RWPE2 (cell line): ENCODE measurements at regions not wholly inside any gene's neighbourhood (a gene's known extent, or its start where the extent isn't known, plus 50 kb on each side); places are given as distances from the start of the nearest gene placed in this dataset.

ENCODE experiments used
- ATAC-seq: fragments of 200-7000 bp; cut with Tn5 transposase; 3 replicates; pipeline ENCODE4 v1.9.1; 2021; ENCODE audit warnings: low read depth
- DNase-seq: peaks from one replicate; pipeline ENCODE4 v3.0.0-alpha.2; 2020; ENCODE audit warnings: low spot score
- H3K27ac ChIP-seq: fragments of 450-650 bp; 2 replicates; pipeline ENCODE4 v1.5.1; 2017; ENCODE audit warnings: mild to moderate bottlenecking; ENCODE audit not compliant: poor library complexity, severe bottlenecking
- H3K27me3 ChIP-seq: fragments of 250-450 bp; sonication (Bioruptor Pico); 2 replicates; pipeline ENCODE4 v1.5.1; 2021; ENCODE audit warnings: mild to moderate bottlenecking, moderate library complexity; ENCODE audit not compliant: insufficient read depth, poor library complexity, severe bottlenecking
- H3K36me3 ChIP-seq: fragments of 250-450 bp; sonication (Bioruptor Pico); 2 replicates; pipeline ENCODE4 v1.5.1; 2020; ENCODE audit warnings: low read depth, mild to moderate bottlenecking, moderate library complexity
- H3K4me1 ChIP-seq: fragments of 250-450 bp; sonication (Bioruptor Pico); 2 replicates; pipeline ENCODE4 v1.5.1; 2021; ENCODE audit warnings: mild to moderate bottlenecking, moderate library complexity; ENCODE audit not compliant: insufficient read depth, poor library complexity, severe bottlenecking
- H3K4me3 ChIP-seq: fragments of 250-450 bp; sonication (Bioruptor Pico); 2 replicates; pipeline ENCODE4 v1.5.1; 2021; ENCODE audit warnings: mild to moderate bottlenecking, moderate library complexity; ENCODE audit not compliant: severe bottlenecking
- H3K9me3 ChIP-seq: fragments of 250-450 bp; sonication (Bioruptor Pico); 2 replicates; pipeline ENCODE4 v1.5.1; 2021; ENCODE audit warnings: mild to moderate bottlenecking, moderate library complexity; ENCODE audit not compliant: severe bottlenecking
- TF ChIP-seq, protein P1 (sequence below): fragments of 450-650 bp; IDR thresholded peaks from one replicate; pipeline ENCODE4 v1.5.1; 2017; ENCODE audit warnings: mild to moderate bottlenecking, moderate library complexity; ENCODE audit not compliant: poor library complexity, severe bottlenecking

DNA sequence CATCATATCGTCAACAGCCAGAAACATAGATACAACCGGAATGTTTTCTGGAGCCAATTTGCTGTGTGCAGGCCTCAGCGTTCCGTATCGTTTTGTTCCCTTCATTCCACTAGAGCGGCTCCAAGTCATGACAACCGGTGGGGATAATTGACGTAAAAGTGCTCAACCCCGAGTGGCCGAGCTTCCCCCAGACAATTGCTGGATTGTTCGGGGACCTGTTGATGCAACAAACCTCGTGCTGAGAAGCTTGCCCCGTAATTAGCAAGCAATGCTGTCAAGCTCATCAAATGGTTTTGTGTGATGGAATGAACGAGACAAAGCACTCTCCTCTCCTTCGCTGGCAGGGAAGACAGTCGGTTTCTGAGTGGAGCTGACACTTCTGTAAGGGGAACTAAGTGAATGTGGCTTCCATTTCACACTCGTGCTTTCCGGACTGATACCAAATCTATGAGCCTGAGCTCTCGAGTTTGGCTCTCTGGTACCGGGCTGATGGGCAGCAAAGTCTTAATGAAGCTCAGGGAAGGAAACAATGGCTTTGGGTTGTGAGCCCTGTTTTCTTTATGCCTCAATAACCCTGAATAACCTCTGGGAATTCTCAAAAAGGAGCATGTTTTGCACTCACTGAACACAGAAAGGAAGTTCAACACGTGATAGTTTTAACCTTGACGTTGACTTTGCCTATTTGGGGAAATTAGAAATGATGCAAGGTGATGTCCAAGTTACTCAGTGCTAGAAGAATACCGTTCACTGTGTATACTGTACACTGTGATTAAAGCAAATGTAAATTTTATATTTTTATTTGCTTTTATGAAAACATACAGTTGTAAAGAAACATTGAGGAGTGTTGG, 220.5 kb downstream of the BAMBI start:
- ATAC-seq (no peak), DNase-seq (no peak)
- Histone ChIP-seq H3K9me3 (no peaks in the 10 kb centered on the region), H3K4me3 (no peak overlapping the region), H3K36me3 (no peaks in the 10 kb centered on the region), H3K4me1 (no peaks in the 10 kb centered on the region), H3K27me3 (no peaks in the 10 kb centered on the region), H3K27ac (no peak overlapping the region)
- TF ChIP-seq, protein P1, sequence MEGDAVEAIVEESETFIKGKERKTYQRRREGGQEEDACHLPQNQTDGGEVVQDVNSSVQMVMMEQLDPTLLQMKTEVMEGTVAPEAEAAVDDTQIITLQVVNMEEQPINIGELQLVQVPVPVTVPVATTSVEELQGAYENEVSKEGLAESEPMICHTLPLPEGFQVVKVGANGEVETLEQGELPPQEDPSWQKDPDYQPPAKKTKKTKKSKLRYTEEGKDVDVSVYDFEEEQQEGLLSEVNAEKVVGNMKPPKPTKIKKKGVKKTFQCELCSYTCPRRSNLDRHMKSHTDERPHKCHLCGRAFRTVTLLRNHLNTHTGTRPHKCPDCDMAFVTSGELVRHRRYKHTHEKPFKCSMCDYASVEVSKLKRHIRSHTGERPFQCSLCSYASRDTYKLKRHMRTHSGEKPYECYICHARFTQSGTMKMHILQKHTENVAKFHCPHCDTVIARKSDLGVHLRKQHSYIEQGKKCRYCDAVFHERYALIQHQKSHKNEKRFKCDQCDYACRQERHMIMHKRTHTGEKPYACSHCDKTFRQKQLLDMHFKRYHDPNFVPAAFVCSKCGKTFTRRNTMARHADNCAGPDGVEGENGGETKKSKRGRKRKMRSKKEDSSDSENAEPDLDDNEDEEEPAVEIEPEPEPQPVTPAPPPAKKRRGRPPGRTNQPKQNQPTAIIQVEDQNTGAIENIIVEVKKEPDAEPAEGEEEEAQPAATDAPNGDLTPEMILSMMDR = no peak

DNA sequence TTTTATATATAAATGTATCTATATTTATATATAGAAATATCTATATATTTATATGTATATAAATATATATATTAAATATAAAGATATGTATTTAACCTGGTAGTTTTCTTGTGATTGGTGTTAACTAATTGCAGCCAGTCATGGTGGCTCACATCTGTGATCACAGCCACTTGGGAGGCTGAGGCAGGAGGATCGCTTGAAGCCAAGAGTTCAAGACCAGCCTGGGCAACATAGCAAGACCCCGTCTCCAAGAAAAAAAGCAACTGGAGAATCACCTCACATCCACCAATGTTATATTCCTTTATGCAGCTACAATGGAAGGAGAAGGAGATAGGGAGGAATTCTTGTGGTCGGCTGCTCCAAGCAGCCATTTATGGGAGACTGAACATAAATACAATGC, 224.9 kb downstream of the BAMBI start:
- no peaks in the 10 kb centered on the region for H3K9me3 ChIP-seq
- no peaks in the 10 kb centered on the region for H3K27me3 ChIP-seq
- ATAC-seq (no peak), DNase-seq (no peak)
- no peaks in the 10 kb centered on the region for H3K4me1 ChIP-seq
- H3K36me3 ChIP-seq = no peaks in the 10 kb centered on the region
- H3K4me3 ChIP-seq = no peak overlapping the region
- H3K27ac ChIP-seq = no peak overlapping the region
- TF ChIP-seq, protein P1 = no peak

DNA sequence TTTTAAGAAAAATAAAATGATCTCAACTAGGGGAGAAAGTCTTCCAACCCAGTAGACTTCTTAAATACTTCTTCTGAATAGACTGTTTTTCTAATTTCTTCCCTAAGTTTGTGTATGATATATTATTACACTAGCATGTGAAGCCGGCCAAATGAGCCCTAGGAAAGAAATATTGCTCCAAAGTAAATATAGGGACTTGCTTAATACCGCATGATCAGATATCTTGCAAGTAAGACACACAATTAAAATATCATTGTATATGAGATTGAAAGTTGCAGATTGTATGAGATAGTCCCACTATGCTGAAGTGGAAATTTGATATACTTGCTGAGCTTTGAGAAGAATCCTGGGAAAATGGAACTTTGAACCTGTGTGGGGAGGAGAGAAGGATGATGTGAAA, 225.7 kb downstream of the BAMBI start:
- H3K4me1 ChIP-seq = no peaks in the 10 kb centered on the region
- no peaks in the 10 kb centered on the region for H3K36me3 ChIP-seq
- ATAC-seq (no peak), DNase-seq (no peak)
- no peak overlapping the region for H3K27ac ChIP-seq
- TF ChIP-seq, protein P1 = no peak
- no peaks in the 10 kb centered on the region for H3K27me3 ChIP-seq
- H3K4me3 ChIP-seq = no peak overlapping the region
- H3K9me3 ChIP-seq = no peaks in the 10 kb centered on the region

DNA sequence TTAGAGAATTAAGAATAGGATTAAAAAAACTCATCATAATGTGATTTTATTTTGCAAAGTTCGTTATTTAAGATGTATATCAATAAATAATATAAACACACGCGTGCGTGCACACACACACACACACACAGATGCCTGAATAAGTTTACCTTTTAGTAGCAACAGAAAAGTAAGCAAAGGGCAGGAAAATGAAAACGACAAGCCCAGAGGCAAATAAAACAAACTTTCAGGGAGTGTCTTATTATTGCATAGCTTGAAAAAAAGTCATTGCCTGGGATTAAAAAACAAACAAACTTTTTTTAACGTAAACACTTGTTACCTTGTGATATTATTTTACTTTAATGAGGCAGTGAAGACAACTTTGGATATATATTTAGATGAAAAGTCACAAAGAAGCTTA, 226.4 kb downstream of the BAMBI start:
- ATAC-seq = no peak
- DNase-seq = no peak
- TF ChIP-seq, protein P1 = no peak
- no peaks in the 10 kb centered on the region for H3K27me3 ChIP-seq
- no peaks in the 10 kb centered on the region for H3K9me3 ChIP-seq
- H3K4me3 ChIP-seq = no peak overlapping the region
- H3K4me1 ChIP-seq = no peaks in the 10 kb centered on the region
- no peaks in the 10 kb centered on the region for H3K36me3 ChIP-seq
- no peak overlapping the region for H3K27ac ChIP-seq

DNA sequence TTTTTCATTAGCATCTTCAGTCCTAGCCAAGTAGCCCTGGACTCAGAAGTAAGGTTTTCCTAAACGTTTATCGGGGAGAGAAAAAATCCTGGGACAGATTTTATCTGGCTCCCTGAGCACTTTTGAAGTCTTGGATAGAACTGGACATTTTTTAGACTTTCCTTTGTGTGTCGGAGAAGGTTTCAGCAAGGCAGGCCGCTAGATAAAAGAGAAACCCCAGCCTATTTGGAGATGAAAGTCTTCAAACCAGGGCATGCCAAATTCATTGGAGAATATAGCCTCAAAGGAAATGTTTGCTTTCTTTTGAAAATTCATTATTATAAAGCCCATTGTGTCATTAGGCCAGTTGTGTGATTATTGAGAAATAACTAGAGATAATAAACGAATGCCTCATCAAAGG, 228.1 kb downstream of the BAMBI start:
- Histone ChIP-seq H3K4me3 (no peak overlapping the region), H3K27me3 (no peaks in the 10 kb centered on the region), H3K4me1 (no peaks in the 10 kb centered on the region), H3K27ac (no peak overlapping the region), H3K36me3 (no peaks in the 10 kb centered on the region), H3K9me3 (no peaks in the 10 kb centered on the region)
- DNase-seq (no peak), ATAC-seq (no peak)
- TF ChIP-seq, protein P1 = no peak
